HepG2 (cell line): ENCODE measurements at regions not wholly inside any gene's neighbourhood (a gene's known extent, or its start where the extent isn't known, plus 50 kb on each side); places are given as distances from the start of the nearest gene placed in this dataset.

ENCODE experiments used
- BCL6 ChIP-seq: IDR thresholded peaks from 2 replicates; pipeline ENCODE4 v1.6.1; 2016; ENCODE audit warnings: missing genetic modification reagents, missing compliant biosample characterization
- E2F5 ChIP-seq: sonication (generic); formaldehyde crosslinking; conservative IDR thresholded peaks from 2 replicates; pipeline ENCODE4 v1.4.0; 2020; ENCODE audit warnings: missing genetic modification reagents
- FIP1L1 ChIP-seq: fragments of 200-400 bp; formaldehyde crosslinking; IDR thresholded peaks from 2 replicates; pipeline ENCODE4 v1.6.1; 2018; ENCODE audit warnings: low read depth, mild to moderate bottlenecking, low read length, moderate library complexity, borderline replicate concordance; ENCODE audit not compliant: insufficient read depth
- MED8 ChIP-seq: sonication (generic); formaldehyde crosslinking; IDR thresholded peaks from 2 replicates; pipeline ENCODE4 v1.8.1; 2023; ENCODE audit warnings: mild to moderate bottlenecking, missing genetic modification reagents; ENCODE audit not compliant: insufficient replicate concordance
- MIXL1 ChIP-seq: IDR thresholded peaks from 2 replicates; pipeline ENCODE4 v1.6.1; 2016
- MYNN ChIP-seq: sonication (generic); formaldehyde crosslinking; IDR thresholded peaks from 2 replicates; pipeline ENCODE4 v1.4.0; 2020; ENCODE audit warnings: mild to moderate bottlenecking, low read depth, missing genetic modification reagents
- NFIC ChIP-seq: IDR thresholded peaks from 2 replicates; pipeline ENCODE4 v1.6.1; 2012; ENCODE audit warnings: mild to moderate bottlenecking, low read length, inconsistent platforms
- PAF1 ChIP-seq: IDR thresholded peaks from 2 replicates; pipeline ENCODE4 v1.6.1; 2016; ENCODE audit warnings: missing genetic modification reagents, missing compliant biosample characterization
- RBAK ChIP-seq: sonication (generic); formaldehyde crosslinking; IDR thresholded peaks from 2 replicates; pipeline ENCODE4 v1.5.1; 2020; ENCODE audit warnings: mild to moderate bottlenecking, missing genetic modification reagents
- RFX3 ChIP-seq: IDR thresholded peaks from 2 replicates; pipeline ENCODE4 v1.6.1; 2016; ENCODE audit warnings: missing biosample characterization, missing genetic modification reagents
- SNAI1 ChIP-seq: sonication (generic); formaldehyde crosslinking; IDR thresholded peaks from 2 replicates; pipeline ENCODE4 v1.5.0; 2020; ENCODE audit warnings: mild to moderate bottlenecking, missing genetic modification reagents, borderline replicate concordance
- SP5 ChIP-seq: IDR thresholded peaks from 2 replicates; pipeline ENCODE4 v1.6.1; 2016; ENCODE audit warnings: low read depth, borderline replicate concordance
- USF2 ChIP-seq, 2 experiments: sonication (generic) in 1 of 2; formaldehyde crosslinking in 1 of 2; IDR thresholded peaks; 2 replicates each; pipeline versions ENCODE4 v1.5.1 to v1.6.1; 2011 to 2020; ENCODE audit warnings: borderline replicate concordance in 1 of 2, low read depth in 1 of 2, low read length in 1 of 2, mild to moderate bottlenecking in 1 of 2, missing genetic modification reagents in 1 of 2, moderate library complexity in 1 of 2
- ZBTB37 ChIP-seq: sonication (generic); formaldehyde crosslinking; IDR thresholded peaks from 2 replicates; pipeline ENCODE4 v1.4.0; 2020; ENCODE audit warnings: mild to moderate bottlenecking, missing genetic modification reagents
- ZNF549 ChIP-seq: sonication (generic); formaldehyde crosslinking; IDR thresholded peaks from 2 replicates; pipeline ENCODE4 v1.5.0; 2020; ENCODE audit warnings: missing genetic modification reagents
- TF ChIP-seq, protein P1 (sequence below): IDR thresholded peaks from 2 replicates; pipeline ENCODE4 v1.6.1; 2016; ENCODE audit warnings: mild to moderate bottlenecking
- TF ChIP-seq, protein P2 (sequence below): sonication (generic); formaldehyde crosslinking; IDR thresholded peaks from 2 replicates; pipeline ENCODE4 v1.4.0; 2020; ENCODE audit warnings: missing genetic modification reagents
- TF ChIP-seq, protein P3 (sequence below): sonication (generic); formaldehyde crosslinking; IDR thresholded peaks from 2 replicates; pipeline ENCODE4 v1.4.0; 2020; ENCODE audit warnings: missing genetic modification reagents, low read depth, mild to moderate bottlenecking, borderline replicate concordance
- TF ChIP-seq, protein P4 (sequence below): sonication (generic); formaldehyde crosslinking; IDR thresholded peaks from 2 replicates; pipeline ENCODE4 v1.8.0; 2022; ENCODE audit warnings: missing genetic modification reagents, mild to moderate bottlenecking, inconsistent platforms, borderline replicate concordance

DNA sequence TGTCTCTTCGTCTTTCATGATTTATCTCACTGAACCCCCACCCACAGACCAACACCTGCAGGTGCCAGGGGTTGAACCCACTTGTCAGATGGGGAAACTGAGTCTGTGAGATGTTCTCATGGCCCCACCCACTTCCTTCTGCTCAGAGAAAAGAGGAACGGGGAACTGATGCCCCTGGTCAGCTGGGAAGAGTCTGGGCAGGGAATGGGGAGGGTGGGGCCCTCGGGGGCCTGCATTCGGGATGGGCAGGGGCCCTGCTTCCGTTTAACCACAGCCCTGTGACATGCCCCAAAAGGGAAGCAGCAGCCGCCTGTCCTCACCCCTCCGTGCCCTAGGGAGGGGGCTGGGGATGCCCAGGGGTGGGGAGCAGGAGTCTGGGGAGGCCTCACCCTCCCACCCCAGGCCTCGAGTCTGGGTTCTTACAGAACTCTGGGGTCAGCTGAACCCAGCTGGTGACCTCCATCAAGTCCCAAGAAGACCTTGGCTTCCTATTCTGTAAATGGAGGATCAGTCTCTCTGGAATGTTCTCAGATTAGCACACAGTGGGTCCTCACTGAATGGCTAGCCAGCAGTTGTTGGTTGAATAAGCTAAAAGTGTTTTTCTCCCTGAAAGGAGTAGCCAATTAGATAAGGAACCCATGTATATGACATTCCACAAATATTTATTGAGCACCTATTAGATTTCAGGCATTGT, 81.5 kb downstream of the CEBPB start (continued):
- TF ChIP-seq MYNN (CRISPR knock-in tag) (no peak), NFIC (no peak), RBAK (CRISPR knock-in tag) (no peak), MIXL1 (0 out of 2 replicates have a peak, but pooled peaks have one; percentile 27), SP5 (CRISPR knock-in tag) (no peak), ZBTB37 (CRISPR knock-in tag) (peak; percentile 58; the same call in 1 of the 2 replicates), USF2 (IDR thresholded peaks at IDR 0.05; ENCODE audit: low read depth, low read length) (no peak), USF2 (CRISPR knock-in tag; IDR thresholded peaks at IDR 0.05; ENCODE audit: borderline replicate concordance) (no peak), ZNF549 (no peak), MED8 (no peak), RFX3 (no peak), E2F5 (CRISPR knock-in tag) (no peak), FIP1L1 (no peak), BCL6 (0 out of 2 replicates have a peak, but pooled peaks have one; percentile 38), SNAI1 (no peak), PAF1 (CRISPR knock-in tag) (no peak)
- TF ChIP-seq, protein P1, sequence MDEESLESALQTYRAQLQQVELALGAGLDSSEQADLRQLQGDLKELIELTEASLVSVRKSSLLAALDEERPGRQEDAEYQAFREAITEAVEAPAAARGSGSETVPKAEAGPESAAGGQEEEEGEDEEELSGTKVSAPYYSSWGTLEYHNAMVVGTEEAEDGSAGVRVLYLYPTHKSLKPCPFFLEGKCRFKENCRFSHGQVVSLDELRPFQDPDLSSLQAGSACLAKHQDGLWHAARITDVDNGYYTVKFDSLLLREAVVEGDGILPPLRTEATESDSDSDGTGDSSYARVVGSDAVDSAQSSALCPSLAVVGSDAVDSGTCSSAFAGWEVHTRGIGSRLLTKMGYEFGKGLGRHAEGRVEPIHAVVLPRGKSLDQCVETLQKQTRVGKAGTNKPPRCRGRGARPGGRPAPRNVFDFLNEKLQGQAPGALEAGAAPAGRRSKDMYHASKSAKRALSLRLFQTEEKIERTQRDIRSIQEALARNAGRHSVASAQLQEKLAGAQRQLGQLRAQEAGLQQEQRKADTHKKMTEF (CRISPR knock-in tag): no peak
- TF ChIP-seq, protein P2, sequence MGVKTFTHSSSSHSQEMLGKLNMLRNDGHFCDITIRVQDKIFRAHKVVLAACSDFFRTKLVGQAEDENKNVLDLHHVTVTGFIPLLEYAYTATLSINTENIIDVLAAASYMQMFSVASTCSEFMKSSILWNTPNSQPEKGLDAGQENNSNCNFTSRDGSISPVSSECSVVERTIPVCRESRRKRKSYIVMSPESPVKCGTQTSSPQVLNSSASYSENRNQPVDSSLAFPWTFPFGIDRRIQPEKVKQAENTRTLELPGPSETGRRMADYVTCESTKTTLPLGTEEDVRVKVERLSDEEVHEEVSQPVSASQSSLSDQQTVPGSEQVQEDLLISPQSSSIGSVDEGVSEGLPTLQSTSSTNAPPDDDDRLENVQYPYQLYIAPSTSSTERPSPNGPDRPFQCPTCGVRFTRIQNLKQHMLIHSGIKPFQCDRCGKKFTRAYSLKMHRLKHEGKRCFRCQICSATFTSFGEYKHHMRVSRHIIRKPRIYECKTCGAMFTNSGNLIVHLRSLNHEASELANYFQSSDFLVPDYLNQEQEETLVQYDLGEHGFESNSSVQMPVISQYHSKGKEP (CRISPR knock-in tag): 0 out of 2 replicates have a peak, but pooled peaks have one; percentile 7
- TF ChIP-seq, protein P3, sequence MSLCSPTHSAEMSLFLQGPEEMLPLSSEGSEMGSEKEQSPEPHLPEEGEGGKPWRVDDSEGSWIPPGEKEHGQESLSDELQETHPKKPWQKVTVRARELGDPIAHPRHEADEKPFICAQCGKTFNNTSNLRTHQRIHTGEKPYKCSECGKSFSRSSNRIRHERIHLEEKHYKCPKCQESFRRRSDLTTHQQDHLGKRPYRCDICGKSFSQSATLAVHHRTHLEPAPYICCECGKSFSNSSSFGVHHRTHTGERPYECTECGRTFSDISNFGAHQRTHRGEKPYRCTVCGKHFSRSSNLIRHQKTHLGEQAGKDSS (CRISPR knock-in tag): no peak
- TF ChIP-seq, protein P4, sequence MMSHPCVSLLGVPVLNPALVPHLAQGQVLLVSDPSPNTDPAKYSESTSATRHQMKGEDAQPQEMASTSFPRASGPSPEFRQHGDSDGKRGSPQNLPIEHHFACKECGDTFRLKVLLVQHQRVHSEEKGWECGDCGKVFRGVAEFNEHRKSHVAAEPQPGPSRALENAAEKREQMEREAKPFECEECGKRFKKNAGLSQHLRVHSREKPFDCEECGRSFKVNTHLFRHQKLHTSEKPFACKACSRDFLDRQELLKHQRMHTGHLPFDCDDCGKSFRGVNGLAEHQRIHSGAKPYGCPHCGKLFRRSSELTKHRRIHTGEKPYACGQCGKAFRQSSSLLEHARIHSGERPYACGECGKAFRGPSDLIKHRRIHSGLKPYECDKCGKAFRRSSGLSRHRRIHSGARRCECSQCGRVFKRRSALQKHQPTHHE (CRISPR knock-in tag): no peak
